Liver (tissue), 3 donors: ENCODE measurements at regions not wholly inside any gene's neighbourhood (a gene's known extent, or its start where the extent isn't known, plus 50 kb on each side); places are given as distances from the start of the nearest gene placed in this dataset.

Experiments
- CTCF ChIP-seq: fragments of 150-350 bp; IDR thresholded peaks from 2 replicates; pipeline ENCODE4 v1.5.1; 2017; ENCODE audit warnings: improper control_type of control experiment, low read depth, low read length; ENCODE audit not compliant: missing input control
- EGR1 ChIP-seq, 2 donors: IDR thresholded peaks; 2 replicates each; pipeline ENCODE4 v1.6.1; 2016 to 2018; ENCODE audit warnings: antibody characterized with exemption in 2 of 2, low read depth in 2 of 2
- REST ChIP-seq: IDR thresholded peaks from 2 replicates; pipeline ENCODE4 v1.6.1; 2016; ENCODE audit warnings: antibody characterized with exemption, mild to moderate bottlenecking
- RXRA ChIP-seq, 2 donors: IDR thresholded peaks; 2 replicates each; pipeline ENCODE4 v1.6.1; 2017 to 2018; ENCODE audit warnings: antibody characterized with exemption in 2 of 2, mild to moderate bottlenecking in 1 of 2
- TAF1 ChIP-seq: conservative IDR thresholded peaks from 2 replicates; pipeline ENCODE4 v1.6.1; 2016; ENCODE audit warnings: antibody characterized with exemption, mild to moderate bottlenecking
- TF ChIP-seq, protein P1 (sequence below): IDR thresholded peaks from 2 replicates; pipeline ENCODE4 v1.6.1; 2016; ENCODE audit warnings: antibody characterized with exemption
- donor health status: healthy.
- donor health status: healthy.

DNA sequence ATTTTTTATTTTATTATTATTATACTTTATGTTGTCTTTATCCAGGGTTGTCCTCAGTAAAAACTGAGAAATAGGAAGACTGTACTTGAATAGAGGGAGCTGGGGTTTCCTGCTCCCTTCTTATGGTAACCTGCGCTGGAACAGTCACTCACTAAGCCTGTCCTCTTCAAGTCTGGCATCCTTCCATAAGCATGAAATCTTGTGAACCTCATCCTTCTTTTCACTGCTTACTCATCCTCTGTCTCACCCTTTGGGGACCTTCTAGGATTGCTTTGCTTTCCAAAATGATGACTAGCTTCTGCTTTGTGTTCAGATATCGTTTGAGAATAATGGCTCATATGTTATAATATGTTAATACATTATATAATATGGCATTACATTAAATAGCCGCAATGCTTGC, 90.6 kb downstream of the C6orf118 start:
- TF ChIP-seq CTCF (no peak), RXRA (IDR thresholded peaks at IDR 0.05) (no peak), EGR1 (IDR thresholded peaks at IDR 0.05; ENCODE audit: low read depth in 2 of 2) (no peak), REST (no peak), TAF1 (no peak)
- TF ChIP-seq, protein P1, sequence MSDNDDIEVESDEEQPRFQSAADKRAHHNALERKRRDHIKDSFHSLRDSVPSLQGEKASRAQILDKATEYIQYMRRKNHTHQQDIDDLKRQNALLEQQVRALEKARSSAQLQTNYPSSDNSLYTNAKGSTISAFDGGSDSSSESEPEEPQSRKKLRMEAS: no peak
